Fibroblast of skin of right quadriceps (primary cell): ENCODE measurements at regions not wholly inside any gene's neighbourhood (a gene's known extent, or its start where the extent isn't known, plus 50 kb on each side); places are given as distances from the start of the nearest gene placed in this dataset.
"Not testable (repeated sequence)": the region's sequence is repeated elsewhere in the genome, so short reads cannot be mapped to it uniquely, and the experiment has no call there.

Source experiments
- DNase-seq: peaks from one replicate; pipeline ENCODE4 v3.0.0-alpha.2; 2013

DNA sequence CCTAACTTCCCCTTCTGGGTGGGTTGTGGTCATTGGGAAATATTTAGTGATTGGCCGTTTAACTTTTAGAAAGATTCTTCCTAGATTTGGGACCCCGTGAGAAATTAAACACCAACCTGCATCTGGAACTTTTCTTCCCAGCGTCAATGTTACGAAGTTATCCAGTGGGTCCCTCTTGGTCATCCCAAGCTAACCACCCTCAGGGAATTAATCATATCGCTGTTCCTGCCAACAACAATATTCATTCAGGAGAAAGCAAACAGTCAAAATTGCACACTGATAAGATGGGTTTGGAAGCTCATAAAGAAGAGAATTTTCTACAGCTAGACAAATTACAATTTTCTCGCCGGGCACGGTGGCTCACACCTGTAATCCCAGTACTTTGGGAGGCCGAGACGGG, 121.2 kb upstream of the STX18 start:
- no peak for DNase-seq

DNA sequence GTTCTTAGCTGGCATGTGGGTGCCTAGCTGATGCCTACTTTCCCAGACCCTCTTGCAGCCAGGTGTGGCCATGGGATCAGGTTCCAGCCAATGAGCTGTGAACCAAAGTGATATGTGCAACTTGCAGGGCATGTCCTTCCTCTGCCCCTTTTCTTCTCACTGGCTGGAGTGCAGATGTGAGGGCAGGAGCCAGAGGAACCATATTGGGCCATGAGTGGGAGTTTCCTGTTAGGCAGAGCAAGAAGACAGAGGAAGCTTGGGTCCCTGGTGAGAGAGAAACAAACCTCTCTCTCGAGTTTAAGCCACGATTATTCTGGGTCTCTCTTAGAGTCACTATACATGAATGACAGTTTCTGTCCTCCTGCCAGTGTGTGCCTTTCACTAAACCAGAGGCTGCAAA, 120.4 kb upstream of the STX18 start:
- no peak for DNase-seq

DNA sequence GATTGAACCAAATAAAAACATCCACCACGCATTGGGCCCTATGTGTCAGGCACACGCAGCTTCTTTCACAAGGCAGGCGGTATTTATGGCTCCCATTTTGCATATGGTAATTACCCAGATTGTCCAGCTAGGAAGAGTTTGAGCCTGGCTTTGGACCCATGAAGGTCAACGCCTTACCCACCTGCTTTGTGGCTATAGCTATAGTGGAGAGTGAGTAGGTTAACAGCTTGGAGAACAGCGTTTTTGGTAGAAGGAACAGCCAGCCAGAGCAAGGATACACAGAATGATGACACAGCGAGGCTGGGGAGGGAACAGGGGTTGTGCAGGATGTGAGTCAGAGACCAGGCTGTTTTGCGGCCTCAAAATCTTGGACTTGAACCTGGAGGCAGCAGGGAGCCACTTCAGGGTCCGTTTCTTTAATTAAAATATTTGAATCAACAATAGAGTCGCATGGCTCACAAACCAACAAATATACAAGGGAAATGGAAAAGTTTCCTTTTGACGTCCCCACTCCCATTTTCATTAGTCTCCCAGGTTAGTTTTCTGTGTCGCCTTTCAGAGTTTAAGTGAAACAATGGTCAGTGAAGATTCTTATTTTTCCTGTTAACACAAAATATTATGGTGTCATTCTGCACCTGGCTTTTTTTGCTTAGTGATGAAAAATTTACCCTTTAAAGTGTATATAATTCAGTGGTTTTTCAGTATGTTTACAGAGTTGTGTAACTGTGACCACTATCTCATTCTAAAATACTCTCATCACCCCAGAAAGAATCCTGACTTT, 118.2 kb upstream of the STX18 start:
- peak; percentile 92 for DNase-seq

DNA sequence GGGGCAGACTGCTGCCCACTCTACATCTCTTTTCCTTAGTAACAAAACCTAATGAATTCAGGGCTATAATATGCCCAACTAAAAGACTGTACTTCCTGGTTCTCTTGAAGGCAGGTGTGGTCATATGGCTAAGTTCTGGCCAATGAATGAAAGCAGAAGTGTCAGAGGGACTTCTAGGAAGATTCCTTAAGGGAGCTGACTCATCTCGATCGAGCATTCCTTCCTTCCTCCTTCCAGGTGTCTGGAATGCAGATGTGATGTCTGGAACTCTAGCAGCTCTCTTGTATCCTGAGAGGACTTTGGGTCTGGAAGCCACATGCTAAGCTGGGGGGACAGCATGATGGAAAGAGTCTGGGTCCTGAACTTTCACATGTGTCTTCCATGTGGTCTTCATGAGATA, 116.2 kb upstream of the STX18 start:
- DNase-seq, result peak; percentile 45

DNA sequence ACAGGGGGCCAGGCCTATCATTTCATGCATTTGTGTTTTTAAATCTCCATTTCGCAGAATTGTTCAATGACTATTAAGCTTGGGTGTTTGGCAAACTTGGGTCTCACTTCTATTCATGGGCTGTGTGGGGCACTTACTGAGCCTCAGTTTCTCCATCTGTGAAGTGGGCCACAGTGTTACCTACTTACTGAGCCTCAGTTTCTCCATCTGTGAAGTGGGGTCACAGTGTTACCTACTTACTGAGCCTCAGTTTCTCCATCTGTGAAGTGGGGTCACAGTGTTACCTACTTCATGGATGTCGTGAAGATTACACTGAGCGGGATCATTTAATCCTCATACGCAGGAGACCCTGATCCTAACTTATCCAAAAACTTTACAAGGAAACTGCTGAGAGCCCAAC, 115.1 kb upstream of the STX18 start:
- DNase-seq, result no peak

DNA sequence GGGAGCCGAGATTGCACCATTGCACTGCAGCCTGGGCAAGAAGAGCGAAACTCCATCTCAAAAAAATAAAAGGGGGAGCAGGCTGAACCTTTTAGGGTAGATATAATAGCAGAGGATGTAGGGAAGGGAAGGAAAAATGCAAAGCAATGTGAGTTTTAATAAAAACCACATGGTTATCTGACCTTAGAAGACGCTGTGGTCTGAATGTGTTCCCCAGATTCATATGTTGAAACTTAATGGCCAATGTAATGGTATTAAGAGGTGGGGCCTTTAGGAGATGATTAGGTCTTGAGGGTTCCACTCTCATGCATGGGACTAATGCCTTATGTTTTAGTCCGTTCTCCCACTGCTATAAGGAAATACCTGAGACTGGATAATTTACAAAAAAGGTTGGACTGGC, 114.1 kb upstream of the STX18 start:
- peak; percentile 58 for DNase-seq

DNA sequence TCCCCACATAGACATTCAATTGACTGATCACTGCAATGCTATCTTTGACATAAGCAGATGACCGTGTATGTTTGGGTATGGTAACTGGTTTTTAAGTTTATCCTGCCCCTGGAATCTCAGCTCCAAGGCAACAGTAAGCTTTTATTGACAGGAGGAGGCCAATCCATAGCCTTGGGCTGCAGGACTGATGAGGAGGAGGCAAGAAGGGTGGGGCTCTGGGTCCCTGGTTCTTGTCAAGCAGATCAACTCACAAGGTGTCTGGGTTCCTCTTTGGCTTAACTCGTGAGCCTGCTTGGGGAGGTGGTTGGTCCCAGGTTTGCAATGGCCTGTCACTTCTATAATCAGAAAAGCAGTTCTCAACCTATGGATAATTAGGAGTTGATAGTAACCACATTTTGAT, 113.2 kb upstream of the STX18 start:
- DNase-seq, result no peak

DNA sequence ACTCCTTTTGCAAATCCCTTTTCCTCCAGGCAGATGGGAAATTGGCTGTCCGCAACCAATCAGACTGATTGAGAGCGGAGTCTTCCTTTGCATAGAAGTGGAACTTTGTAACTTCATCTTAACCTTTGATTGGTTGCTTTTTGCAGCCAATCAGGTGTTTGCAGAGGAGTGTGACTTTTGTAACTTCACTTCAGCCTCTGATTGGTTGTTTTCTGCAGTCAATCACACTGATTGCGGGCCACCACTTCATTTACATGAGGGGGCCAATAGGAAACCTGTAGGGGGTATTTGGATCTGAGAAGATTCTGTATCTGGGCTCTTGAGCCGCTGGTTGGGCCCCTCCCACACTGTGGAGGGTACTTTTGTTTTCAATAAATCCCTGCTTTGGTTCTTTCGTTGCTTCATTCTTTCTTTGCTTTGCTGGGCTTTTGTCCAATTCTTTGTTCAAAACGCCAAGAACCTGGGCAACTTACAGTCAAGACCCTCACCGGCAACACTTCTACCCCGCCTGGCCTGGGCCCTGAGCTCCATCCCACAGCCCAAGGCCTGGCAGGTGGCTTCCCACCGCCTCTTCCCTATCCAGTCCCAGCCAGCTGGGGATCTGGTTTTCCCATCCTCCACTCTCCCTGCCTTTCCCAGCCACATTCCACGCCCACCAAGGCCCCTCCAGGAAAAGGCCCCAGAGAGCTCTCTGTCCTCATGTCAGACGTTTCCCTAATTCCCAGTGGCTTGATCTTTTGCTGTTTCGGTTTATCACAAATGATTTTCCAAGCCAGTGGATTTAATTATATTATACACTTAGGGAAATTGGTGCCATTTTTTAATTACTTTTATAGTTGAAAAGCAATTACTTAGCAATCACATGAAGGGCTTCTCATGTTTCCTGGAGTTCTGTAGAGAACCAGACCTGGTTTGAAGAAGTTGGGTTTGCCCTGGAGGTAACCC, 110.2 kb upstream of the STX18 start:
- no peak for DNase-seq

DNA sequence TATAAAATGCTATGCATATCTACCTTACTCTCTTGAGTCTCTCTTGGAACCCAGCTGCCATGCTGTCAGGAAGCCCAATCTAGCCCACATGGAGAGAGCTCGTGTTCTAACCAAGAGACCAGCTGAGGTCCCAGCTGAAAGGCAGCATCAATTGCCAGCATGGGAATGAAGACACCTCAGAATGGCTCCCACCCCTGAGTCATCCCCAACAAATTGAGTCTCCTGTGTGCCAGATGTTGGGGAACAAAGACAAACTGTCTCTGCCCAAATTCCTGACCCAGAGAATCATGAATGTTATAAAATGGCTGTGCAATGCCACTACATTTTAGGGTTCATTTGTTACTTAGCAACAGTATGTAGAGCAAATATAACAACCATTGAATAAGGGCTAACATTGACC, 105.2 kb upstream of the STX18 start:
- no peak for DNase-seq

DNA sequence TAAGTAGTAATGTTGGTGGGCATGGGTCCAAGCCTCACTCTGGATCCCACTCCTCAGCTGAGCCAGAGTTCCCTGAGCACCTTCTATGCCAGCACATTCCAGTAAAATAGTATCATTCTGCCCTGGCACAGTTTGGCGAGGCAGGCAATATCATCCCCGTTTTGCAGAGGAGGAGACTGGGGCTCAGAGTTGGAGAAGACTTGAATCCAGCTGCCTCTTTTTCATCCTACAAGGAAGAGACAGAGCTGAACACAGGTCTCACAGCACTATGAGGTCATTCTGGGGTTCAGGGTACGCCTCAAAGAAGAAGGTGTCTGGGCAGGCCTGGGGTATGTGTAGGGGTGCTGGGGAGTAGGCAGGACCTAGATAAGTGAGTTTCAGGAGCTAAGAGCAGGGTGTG, 103.9 kb upstream of the STX18 start:
- DNase-seq, result no peak

DNA sequence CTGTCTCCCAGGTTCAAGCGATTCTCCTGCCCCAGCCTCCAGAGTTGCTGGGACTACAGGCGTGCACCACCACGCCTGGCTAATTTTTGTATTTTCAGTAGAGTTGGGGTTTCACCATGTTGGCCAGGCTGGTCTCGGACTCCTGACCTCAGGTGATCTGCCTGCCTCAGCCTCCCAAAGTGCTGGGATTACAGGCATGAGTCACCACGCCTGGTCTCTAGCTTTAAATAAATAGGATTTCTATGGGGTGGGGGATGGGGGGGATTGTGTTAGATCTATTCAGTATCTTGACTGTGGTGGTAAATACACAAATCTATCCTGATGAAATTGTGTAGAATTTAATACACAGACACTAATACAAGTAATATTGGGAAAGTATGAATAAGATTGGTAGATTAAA, 102.4 kb upstream of the STX18 start:
- not testable (repeated sequence) for DNase-seq

DNA sequence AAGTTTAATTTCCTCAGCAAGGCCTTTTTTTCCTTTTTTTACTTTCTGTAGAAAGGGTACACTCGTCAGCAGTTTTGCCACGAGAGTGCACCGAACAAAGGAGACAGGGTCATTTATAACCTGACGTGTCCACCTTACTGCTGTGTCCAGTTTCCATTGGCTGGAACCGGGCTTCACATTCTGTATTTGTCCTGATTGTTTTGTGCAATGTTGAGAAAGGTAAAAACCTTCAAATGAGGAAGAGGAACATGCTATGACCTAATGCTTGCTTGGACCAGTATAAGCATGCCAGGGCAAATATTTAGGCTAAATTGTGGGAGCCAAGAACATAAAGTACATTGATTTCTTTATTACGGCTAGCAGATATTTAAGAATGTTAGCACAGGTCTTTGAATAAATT, 101.9 kb upstream of the STX18 start:
- not testable (repeated sequence) for DNase-seq

DNA sequence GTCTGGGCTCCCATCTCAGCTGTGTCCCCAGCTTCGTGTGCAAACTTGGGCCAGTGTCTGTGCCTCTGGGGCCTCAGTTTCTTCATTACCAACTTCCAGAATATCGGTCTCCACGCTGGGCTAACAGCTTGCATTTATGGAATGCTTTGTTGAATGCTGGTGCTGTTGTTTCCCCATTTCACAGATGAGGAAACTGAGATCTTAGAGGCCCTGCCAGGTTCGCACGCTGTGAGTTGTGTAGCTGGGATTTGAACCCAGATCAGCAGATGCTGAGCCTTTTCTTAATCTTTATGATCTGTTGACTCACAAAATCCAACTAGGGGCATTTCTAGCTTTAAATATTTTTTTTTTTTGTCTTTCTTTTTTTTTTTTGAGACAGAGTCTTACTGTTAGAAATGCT, 101.5 kb upstream of the STX18 start:
- no peak for DNase-seq

DNA sequence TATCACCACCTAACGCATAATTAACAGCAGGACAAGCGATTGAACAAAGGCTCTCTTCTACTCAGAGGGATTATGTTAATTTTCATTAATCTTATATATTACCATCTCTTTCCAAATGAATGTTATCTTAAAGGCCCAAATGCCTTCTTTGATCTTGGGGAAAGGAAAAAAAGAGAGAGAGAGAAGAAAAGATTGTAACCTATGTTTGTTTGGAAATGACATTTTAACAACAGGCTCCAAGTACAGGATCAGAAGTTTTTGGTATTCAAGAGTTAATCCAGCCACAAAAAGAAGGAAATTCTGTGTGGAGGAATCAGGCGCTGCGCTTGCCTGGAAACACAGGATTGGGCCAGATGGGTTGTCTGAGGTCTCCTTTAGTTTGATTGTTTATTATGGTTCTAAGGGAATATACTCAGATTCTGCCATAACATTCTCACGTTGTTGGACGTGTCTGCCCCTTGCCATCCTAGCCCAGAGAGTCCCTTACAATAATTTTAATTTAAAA, 100.7 kb upstream of the STX18 start:
- no peak for DNase-seq

DNA sequence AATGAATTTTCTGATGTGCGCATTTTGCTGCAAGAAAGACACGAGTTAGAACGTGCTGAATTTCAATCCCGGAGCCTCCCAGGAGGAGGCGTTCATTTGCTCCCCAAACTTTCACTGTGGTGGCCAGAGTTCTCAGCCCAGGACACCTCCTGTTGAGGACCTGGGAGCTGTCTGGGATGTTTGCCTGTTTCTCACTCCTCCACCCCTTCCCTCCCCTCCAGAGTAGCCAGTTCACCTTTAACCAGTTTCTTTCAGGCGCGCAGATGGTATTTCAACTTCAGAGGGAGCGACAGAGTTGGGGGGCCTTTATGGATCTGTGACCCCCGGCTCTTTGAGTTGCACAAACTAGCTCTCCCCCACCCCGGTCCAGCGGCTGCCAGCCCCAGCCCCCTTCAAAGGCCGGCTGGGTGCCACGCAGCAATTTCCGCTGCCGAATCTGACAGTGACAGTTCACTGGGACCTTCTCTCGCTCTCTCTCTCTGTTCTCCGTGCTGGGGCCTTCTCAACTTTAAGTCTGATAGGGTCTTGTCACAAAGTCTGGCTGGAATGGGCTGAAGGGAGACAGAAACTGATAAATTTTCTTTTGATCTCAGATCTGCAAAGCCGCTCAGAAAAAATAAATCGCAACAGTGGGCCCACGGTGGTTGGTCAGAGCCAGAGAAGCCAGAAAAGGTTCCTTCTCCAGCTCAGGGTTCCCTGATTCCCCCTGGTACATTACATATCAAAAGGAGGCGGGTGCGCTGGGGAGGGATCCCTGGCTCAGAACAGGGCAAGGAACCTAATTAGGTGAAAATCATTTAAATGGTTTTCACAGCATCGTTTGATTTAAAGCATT, 100.0 kb upstream of the STX18 start:
- DNase-seq, result no peak

DNA sequence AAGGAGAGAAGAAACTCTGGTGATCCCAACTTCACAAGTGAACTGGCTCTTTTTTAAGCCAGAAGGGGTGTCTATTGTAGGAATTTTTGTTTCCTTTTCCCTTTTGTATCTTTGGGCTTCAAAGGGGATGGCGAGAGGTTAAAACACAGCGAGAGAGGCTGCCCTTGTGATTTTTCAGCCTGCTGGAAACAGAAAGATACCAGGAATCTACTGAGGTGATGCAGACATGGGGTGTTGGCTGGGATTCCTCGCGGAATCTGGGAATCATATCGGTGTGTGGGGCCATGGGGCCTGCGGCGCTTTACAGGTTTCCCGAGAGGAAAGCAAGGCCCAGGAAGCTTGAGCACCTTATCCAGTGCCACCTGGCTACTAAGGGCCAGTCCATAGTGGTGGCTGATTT, 99.4 kb upstream of the STX18 start:
- DNase-seq, result no peak

DNA sequence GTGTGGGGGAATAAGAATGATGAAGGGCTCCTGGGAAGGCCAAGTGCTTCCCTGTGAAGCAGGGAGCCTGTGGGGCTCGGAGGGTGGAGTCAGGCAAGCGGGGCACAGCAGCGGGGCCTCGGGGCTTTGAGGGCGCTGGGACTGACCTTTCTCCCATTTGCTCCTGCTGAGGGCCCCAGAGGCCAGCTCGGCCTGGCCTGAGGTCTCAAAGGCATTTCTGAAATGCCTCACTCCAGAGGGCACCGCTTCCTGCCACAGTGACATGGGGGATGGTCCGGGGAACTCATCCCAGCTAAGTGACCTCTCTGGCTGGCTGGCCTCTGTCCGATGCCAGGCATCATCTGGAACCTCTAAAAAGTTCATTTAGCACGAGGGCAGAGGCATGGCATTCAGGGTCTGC, 98.8 kb upstream of the STX18 start:
- DNase-seq, result no peak

DNA sequence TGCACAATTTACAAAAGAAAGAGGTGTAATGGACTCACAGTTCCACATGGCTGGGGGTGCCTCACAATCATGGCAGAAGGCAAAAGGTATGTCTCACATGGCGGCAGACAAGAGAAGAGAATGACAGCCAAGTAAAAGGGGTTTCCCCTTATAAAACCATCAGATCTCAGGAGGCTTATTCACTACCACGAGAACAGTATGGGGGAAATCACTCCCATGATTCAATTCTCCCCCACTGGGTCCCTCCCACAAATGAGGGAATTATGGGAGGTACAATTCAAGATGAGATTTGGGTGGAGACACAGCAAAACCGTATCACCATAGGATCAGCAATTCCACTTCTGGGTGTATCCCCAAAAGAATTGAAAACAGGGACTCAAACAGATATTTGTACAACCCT, 97.5 kb upstream of the STX18 start:
- no peak for DNase-seq

DNA sequence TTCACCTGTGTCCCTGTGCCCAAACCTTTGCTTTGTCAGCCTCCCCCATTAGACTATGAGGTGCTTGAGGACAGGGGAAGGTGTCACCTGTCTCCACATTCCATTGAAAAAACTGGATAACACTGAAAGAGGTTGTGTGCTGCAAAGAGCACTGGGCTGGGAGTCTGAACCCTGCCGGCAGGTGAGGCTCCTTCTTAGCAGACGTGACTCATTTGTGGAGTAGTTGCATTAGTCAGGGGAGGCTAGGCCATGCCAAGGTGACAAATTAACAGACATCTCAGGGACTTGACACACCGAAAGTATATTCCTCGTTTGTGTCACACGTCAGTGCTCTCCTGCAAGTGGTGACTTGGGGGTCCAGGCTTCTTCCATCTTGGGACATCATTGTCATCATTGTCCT, 95.9 kb upstream of the STX18 start:
- DNase-seq, result no peak

DNA sequence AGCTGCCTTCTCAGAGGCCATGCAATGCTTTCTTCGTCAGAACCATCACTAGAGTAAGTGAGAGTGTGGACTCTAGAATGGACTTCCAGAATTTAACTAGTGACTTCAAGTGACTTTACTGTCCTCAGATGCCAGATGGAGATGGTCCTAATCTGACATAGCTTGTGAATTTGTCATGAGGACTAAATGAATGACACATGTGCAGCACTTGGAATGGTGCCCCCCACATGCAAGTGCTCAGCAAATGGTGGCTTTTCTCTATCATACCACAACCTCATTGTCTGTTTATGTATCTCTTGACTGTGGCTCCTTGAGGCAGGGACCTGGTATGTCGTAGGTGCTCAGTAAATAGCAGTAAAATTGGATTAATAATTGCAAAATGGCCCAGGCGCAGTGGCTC, 91.6 kb upstream of the STX18 start:
- no peak for DNase-seq

DNA sequence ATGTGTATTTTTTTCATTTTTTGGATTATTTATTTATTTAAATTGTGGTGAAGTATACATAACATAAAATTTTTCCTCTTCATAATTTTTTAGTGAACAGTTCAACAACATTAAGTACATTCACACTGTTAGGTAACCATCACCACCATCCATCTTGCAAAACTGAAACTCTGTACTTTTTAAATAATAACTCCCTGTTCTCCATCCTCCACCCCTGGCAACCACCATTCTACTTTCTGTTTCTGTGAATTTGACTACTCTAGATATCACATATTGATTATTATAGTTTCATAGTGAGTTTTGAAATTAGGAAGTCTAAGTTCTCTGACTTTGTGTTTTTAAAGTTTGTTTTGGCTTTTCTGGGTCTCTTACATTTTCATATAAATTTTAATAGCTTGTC, 89.3 kb upstream of the STX18 start:
- DNase-seq, result no peak

DNA sequence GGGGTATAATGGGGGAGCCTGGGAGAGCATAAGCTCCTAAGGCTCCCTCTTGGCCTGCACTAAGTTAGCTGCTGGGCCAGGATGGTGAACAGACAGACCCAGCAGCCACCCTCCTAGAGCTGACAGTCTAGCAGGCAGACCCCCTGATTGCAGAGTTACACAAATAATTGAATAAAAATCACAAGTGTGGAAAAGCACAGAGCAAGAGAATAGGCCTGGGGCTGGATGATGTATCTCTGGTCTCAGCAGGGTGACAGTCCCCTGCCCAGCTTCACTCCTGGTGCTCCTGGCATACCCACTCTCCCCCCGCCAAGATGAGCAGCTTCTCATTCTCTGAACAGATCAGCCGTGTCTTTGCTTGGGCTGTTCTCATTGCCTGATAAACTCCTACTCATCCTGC, 86.1 kb upstream of the STX18 start:
- no peak for DNase-seq

DNA sequence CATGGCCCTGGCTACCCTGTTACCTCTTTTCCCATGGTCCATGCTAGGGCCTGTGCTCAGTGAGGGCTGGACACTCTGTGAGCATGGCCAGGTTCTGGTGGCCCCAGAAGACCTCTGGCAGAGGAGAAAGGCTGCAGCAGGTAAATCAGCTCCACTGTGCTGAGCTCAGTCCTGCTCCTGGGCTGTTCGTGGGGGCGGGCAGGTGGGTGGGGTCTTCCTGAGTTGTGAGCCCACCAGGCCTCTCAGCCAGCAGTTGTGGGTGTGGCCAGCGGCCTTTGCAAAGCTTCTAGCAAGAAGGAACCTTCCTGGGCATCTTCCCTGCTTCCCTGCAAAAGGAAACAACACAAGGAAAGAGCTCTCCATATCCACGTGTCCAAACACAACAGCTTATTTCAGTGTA, 85.3 kb upstream of the STX18 start:
- DNase-seq, result no peak
